HEK293 (cell line): ENCODE measurements at regions not wholly inside any gene's neighbourhood (a gene's known extent, or its start where the extent isn't known, plus 50 kb on each side); places are given as distances from the start of the nearest gene placed in this dataset.

ENCODE experiments used
- CTCF ChIP-seq: fragments of 450-650 bp; formaldehyde crosslinking; IDR thresholded peaks from 2 replicates; pipeline ENCODE4 v1.5.1; 2016; ENCODE audit warnings: missing biosample characterization, missing genetic modification characterization
- MZF1 ChIP-seq: fragments of 450-650 bp; formaldehyde crosslinking; IDR thresholded peaks from 2 replicates; pipeline ENCODE4 v1.5.1; 2017; ENCODE audit warnings: missing biosample characterization, missing genetic modification characterization, borderline replicate concordance
- PRDM4 ChIP-seq: fragments of 450-650 bp; formaldehyde crosslinking; IDR thresholded peaks from 2 replicates; pipeline ENCODE4 v1.5.1; 2017; ENCODE audit warnings: missing biosample characterization, missing genetic modification characterization
- SETDB1 ChIP-seq: IDR thresholded peaks from one replicate; pipeline ENCODE4 v1.6.1; 2017; ENCODE audit warnings: mild to moderate bottlenecking, low read length, moderate library complexity, mixed read lengths; ENCODE audit not compliant: insufficient read length
- TCF7L2 ChIP-seq: IDR thresholded peaks from 2 replicates; pipeline ENCODE4 v1.6.1; 2011; ENCODE audit warnings: low read depth, mild to moderate bottlenecking, inconsistent platforms, low read length, moderate library complexity, borderline replicate concordance
- ZNF274 ChIP-seq, 2 experiments: fragments of 200-500 bp in 1 of 2; fragments of 450-650 bp in 1 of 2; sonication (Bioruptor generic) in 1 of 2; formaldehyde crosslinking in 1 of 2; IDR thresholded peaks; 2 replicates each; pipeline versions ENCODE4 v1.5.1 to v1.6.1; 2014 to 2016; ENCODE audit warnings: borderline replicate concordance in 1 of 2, inconsistent platforms in 1 of 2, low read length in 1 of 2, missing biosample characterization in 1 of 2, missing genetic modification characterization in 1 of 2
- ZNF394 ChIP-seq: fragments of 450-650 bp; formaldehyde crosslinking; IDR thresholded peaks from 2 replicates; pipeline ENCODE4 v1.5.1; 2016; ENCODE audit warnings: missing biosample characterization, missing genetic modification characterization, mild to moderate bottlenecking, moderate library complexity, borderline replicate concordance
- ZNF707 ChIP-seq: fragments of 450-650 bp; formaldehyde crosslinking; IDR thresholded peaks from 2 replicates; pipeline ENCODE4 v1.5.1; 2016; ENCODE audit warnings: missing biosample characterization, missing genetic modification characterization

GRCh38 chr2:142308744-142309143, 177.9 kb upstream of the LRP1B start:
- TF ChIP-seq ZNF394 (tag by site-specific recombination) (no peak), CTCF (tag by site-specific recombination) (no peak), SETDB1 (no peak), ZNF274 (IDR thresholded peaks at IDR 0.05; ENCODE audit: low read length) (no peak), ZNF274 (tag by site-specific recombination; IDR thresholded peaks at IDR 0.05; ENCODE audit: borderline replicate concordance) (no peak), ZNF707 (tag by site-specific recombination) (no peak), PRDM4 (tag by site-specific recombination) (no peak), TCF7L2 (no peak), MZF1 (tag by site-specific recombination) (no peak)
